ENCODE measurements at regions not wholly inside any gene's neighbourhood (a gene's known extent, or its start where the extent isn't known, plus 50 kb on each side); places are given as distances from the start of the nearest gene placed in this dataset.

GRCh38 chr11:110347660-110348059 is 51.2 kb upstream of the RDX start:
- Histone ChIP-seq H3K9ac (ENCODE audit: low read depth in 1 of 2, low read length in 2 of 2) (no peak overlapping the region), H3K9me3 (ENCODE audit: control insufficient read depth in 4 of 4, low read length in 3 of 4) (no peaks in the 10 kb centered on the region), H3K4me3 (ENCODE audit: low read depth in 1 of 3, low read length in 3 of 3) (no peak overlapping the region), H3K36me3 (ENCODE audit: control insufficient read depth in 4 of 4, insufficient read depth in 3 of 4, low read depth in 1 of 4, low read length in 3 of 4) (no peaks in the 10 kb centered on the region), H3K27me3 (ENCODE audit: control insufficient read depth in 4 of 4, insufficient read depth in 4 of 4, low read length in 3 of 4) (no peaks in the 10 kb centered on the region), H3K4me1 (ENCODE audit: control insufficient read depth in 4 of 4, insufficient read depth in 4 of 4, low read length in 3 of 4) (peaks cover 3 to 17% (median 12%) of the 10 kb centered on the region in 4 donors), H3K27ac (ENCODE audit: low read depth in 1 of 2, low read length in 2 of 2) (no peak overlapping the region)
- TF ChIP-seq FOXA2 (IDR thresholded peaks at IDR 0.05) (no peak), CTCF (IDR thresholded peaks at IDR 0.05; ENCODE audit: low read depth, low read length, missing input control) (no peak), ATF3 (IDR thresholded peaks at IDR 0.05) (no peak), SP1 (IDR thresholded peaks at IDR 0.05) (no peak), JUND (IDR thresholded peaks at IDR 0.05) (no peak), TAF1 (conservative IDR thresholded peaks at IDR 0.05) (no peak), ZBTB33 (IDR thresholded peaks at IDR 0.05) (no peak), RXRA (IDR thresholded peaks at IDR 0.05) (no peak), EGR1 (IDR thresholded peaks at IDR 0.05; ENCODE audit: low read depth in 2 of 2) (no peak), MAX (IDR thresholded peaks at IDR 0.05) (no peak), HNF4G (IDR thresholded peaks at IDR 0.05) (no peak), FOXA1 (IDR thresholded peaks at IDR 0.05) (no peak), YY1 (IDR thresholded peaks at IDR 0.05) (no peak), RAD21 (IDR thresholded peaks at IDR 0.05) (no peak), NR2F2 (IDR thresholded peaks at IDR 0.05) (no peak), GABPA (IDR thresholded peaks at IDR 0.05 in 1 of 2, conservative IDR thresholded peaks at IDR 0.05 in 1 of 2) (no peak), REST (IDR thresholded peaks at IDR 0.05) (no peak), HNF4A (conservative IDR thresholded peaks at IDR 0.05) (no peak)
- DNase-seq (ENCODE audit: low spot score), result no peak
- WGBS, result 99% methylated on average over 4 of the region's 4 CpGs
